Panc1 (cell line): ENCODE measurements at regions not wholly inside any gene's neighbourhood (a gene's known extent, or its start where the extent isn't known, plus 50 kb on each side); places are given as distances from the start of the nearest gene placed in this dataset.

ENCODE experiments used
- CTCF ChIP-seq: fragments of 450-650 bp; IDR thresholded peaks from 2 replicates; pipeline ENCODE4 v1.5.1; 2017; ENCODE audit warnings: mild to moderate bottlenecking
- POLR2AphosphoS5 ChIP-seq: IDR thresholded peaks from 2 replicates; pipeline ENCODE4 v1.6.1; 2012; ENCODE audit warnings: mild to moderate bottlenecking, low read depth, low read length, moderate library complexity
- REST ChIP-seq, 2 experiments: IDR thresholded peaks; 2 replicates each; pipeline ENCODE4 v1.6.1; 2011 to 2012; ENCODE audit warnings: low read depth in 2 of 2, control low read depth in 1 of 2, low read length in 1 of 2, mild to moderate bottlenecking in 1 of 2, moderate library complexity in 1 of 2; ENCODE audit not compliant: insufficient read depth in 1 of 2
- SIN3A ChIP-seq: IDR thresholded peaks from 2 replicates; pipeline ENCODE4 v1.6.1; 2012; ENCODE audit warnings: low read depth, mild to moderate bottlenecking, low read length, moderate library complexity, borderline replicate concordance; ENCODE audit not compliant: insufficient read depth
- TCF7L2 ChIP-seq: IDR thresholded peaks from 2 replicates; pipeline ENCODE4 v1.6.1; 2011; ENCODE audit warnings: mild to moderate bottlenecking, low read depth, low read length, inconsistent platforms

DNA sequence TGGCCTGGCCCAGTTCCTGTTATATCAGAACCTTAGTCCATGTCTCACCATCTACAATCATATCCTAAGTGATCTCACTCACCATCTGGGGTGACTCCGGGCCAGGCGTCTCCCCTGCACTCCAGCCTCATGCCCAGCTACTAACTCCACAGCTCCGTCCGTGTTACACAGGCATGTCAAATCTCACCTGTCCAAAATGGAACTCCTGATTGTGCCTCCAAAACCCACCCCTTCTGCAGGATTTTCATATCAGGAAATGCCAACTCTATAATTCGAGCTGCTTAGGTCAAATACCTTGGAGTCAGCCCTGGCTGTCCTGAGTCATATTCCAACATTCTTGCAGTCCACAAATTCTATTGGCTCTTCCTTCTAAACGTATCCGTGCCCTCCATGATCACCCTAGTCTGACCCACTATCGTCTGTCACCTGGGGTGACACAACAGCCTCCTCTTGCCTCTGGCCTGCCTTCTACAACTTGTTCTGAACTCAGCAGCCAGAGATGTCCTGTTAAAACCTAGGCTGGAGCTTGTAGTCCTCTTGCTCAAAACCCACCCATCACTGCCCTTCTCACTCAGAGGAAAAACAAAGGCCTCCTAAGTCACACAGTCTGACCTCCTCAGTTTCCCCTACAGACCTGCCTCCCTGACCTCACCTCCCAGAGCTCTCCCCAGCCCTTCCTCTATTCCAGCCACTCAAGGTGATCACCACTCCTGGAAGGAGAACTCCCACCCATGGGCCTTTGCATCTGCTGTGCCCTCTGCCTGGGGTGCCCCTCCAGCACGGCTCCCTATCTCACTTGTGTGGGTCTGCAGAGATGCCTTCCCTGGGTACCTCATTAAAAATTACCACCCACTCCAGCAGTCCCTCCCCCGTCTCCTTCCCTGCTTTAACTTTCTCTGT is 85.3 kb upstream of the SIRPA start:
- TF ChIP-seq POLR2AphosphoS5 (no peak), CTCF (no peak), TCF7L2 (no peak), SIN3A (no peak), REST (IDR thresholded peaks at IDR 0.05; ENCODE audit: insufficient read depth in 1 of 2, low read depth in 2 of 2, low read length in 1 of 2) (no peak)
